Stimulated activated naive B cell treated with anti-CD40 and anti-IgM and Interleukin-4, amounts not matched to agents 10 μg/mL and 1 μg/mL and 100 μg/mL, for 72 hours (primary cell): ENCODE measurements at regions not wholly inside any gene's neighbourhood (a gene's known extent, or its start where the extent isn't known, plus 50 kb on each side); places are given as distances from the start of the nearest gene placed in this dataset.
"Not testable (repeated sequence)": the region's sequence is repeated elsewhere in the genome, so short reads cannot be mapped to it uniquely, and the experiment has no call there.

ENCODE experiments used
- ATAC-seq, 2 donors: fragments of 150-1000 bp; cut with Tn5 transposase; replicated peaks; 2 replicates each; pipeline ENCODE4 v1.10.0; 2021; ENCODE audit warnings: moderate library complexity in 1 of 2
- DNase-seq: peaks from one replicate; pipeline ENCODE4 v3.0.0; 2021
- H3K27ac Mint-ChIP-seq: one replicate; pipeline ENCODE4 v1.8.0; 2022; ENCODE audit warnings: mild to moderate bottlenecking, mixed read lengths
- H3K27me3 Mint-ChIP-seq, 2 donors: one replicate each; pipeline ENCODE4 v1.8.0; 2022; ENCODE audit warnings: mixed read lengths in 2 of 2
- H3K36me3 Mint-ChIP-seq, 2 donors: one replicate each; pipeline ENCODE4 v1.8.0; 2022; ENCODE audit warnings: mixed read lengths in 2 of 2, mild to moderate bottlenecking in 1 of 2
- H3K4me1 Mint-ChIP-seq, 2 donors: one replicate each; pipeline ENCODE4 v1.8.0; 2022; ENCODE audit warnings: mixed read lengths in 2 of 2, mild to moderate bottlenecking in 1 of 2
- H3K4me3 Mint-ChIP-seq, 2 donors: one replicate each; pipeline ENCODE4 v1.8.0; 2022; ENCODE audit warnings: mild to moderate bottlenecking in 2 of 2, mixed read lengths in 2 of 2, moderate library complexity in 1 of 2
- H3K9me3 Mint-ChIP-seq, 2 donors: one replicate each; pipeline ENCODE4 v1.8.0; 2022; ENCODE audit warnings: mixed read lengths in 2 of 2, mild to moderate bottlenecking in 1 of 2

- Mint-ChIP-seq H3K27ac (no peak overlapping the region), H3K4me1 (no peaks in the 10 kb centered on the region), H3K4me3 (no peak overlapping the region), H3K27me3 (peaks cover 7 to 9% of the 10 kb centered on the region in 2 donors), H3K9me3 (peaks cover 0 to 3% of the 10 kb centered on the region in 2 donors), H3K36me3 (no peaks in the 10 kb centered on the region)
- no peak for DNase-seq
- ATAC-seq = no peak
Measured at GRCh38 chr12:30169839-30170591, 386.3 kb upstream of the TMTC1 start.

- no peaks in the 10 kb centered on the region for H3K36me3 Mint-ChIP-seq
- H3K9me3 Mint-ChIP-seq = no peaks in the 10 kb centered on the region
- ATAC-seq (no peak), DNase-seq (no peak)
- H3K27ac Mint-ChIP-seq = no peak overlapping the region
- peaks cover 2 to 5% of the 10 kb centered on the region in 2 donors for H3K27me3 Mint-ChIP-seq
- H3K4me1 Mint-ChIP-seq = no peaks in the 10 kb centered on the region
- H3K4me3 Mint-ChIP-seq = no peak overlapping the region
Measured at GRCh38 chr12:30166006-30166795, 382.5 kb upstream of the TMTC1 start.

- H3K9me3 Mint-ChIP-seq = no peaks in the 10 kb centered on the region
- no peak overlapping the region for H3K4me3 Mint-ChIP-seq
- DNase-seq (no peak), ATAC-seq (no peak)
- H3K36me3 Mint-ChIP-seq = no peaks in the 10 kb centered on the region
- H3K27me3 Mint-ChIP-seq = no peaks in the 10 kb centered on the region
- no peaks in the 10 kb centered on the region for H3K4me1 Mint-ChIP-seq
- H3K27ac Mint-ChIP-seq = no peak overlapping the region
Measured at GRCh38 chr12:30164382-30165318, 380.9 kb upstream of the TMTC1 start.

GRCh38 chr12:30156833-30157232 lies 373.1 kb upstream of the TMTC1 start:
- not testable (repeated sequence) for H3K27me3 Mint-ChIP-seq, H3K4me1 Mint-ChIP-seq, H3K4me3 Mint-ChIP-seq, DNase-seq, H3K36me3 Mint-ChIP-seq, ATAC-seq, H3K27ac Mint-ChIP-seq, H3K9me3 Mint-ChIP-seq

- Mint-ChIP-seq H3K4me1 (no peaks in the 10 kb centered on the region), H3K9me3 (peaks cover 4 to 14% of the 10 kb centered on the region in 2 donors)
Measured at GRCh38 chr12:30155001-30155730, 371.4 kb upstream of the TMTC1 start.

GRCh38 chr12:30153981-30154380 lies 370.2 kb upstream of the TMTC1 start:
- peaks cover 8 to 14% of the 10 kb centered on the region in 2 donors for H3K9me3 Mint-ChIP-seq
- no peak for ATAC-seq
- H3K4me3 Mint-ChIP-seq = no peak overlapping the region
- no peaks in the 10 kb centered on the region for H3K27me3 Mint-ChIP-seq
- DNase-seq = no peak
- H3K27ac Mint-ChIP-seq = no peak overlapping the region
- H3K4me1 Mint-ChIP-seq = no peaks in the 10 kb centered on the region
- H3K36me3 Mint-ChIP-seq = no peaks in the 10 kb centered on the region

More at GRCh38 chr12:30155001-30155730, 371.4 kb upstream of the TMTC1 start:
- no peaks in the 10 kb centered on the region for H3K27me3 Mint-ChIP-seq
- DNase-seq = no peak
- no peak overlapping the region for H3K4me3 Mint-ChIP-seq
- H3K36me3 Mint-ChIP-seq = no peaks in the 10 kb centered on the region
- ATAC-seq = no peak
- H3K27ac Mint-ChIP-seq = no peak overlapping the region

GRCh38 chr12:30152705-30153104 lies 369.0 kb upstream of the TMTC1 start:
- Mint-ChIP-seq H3K36me3 (no peaks in the 10 kb centered on the region), H3K9me3 (peaks cover 8 to 17% of the 10 kb centered on the region in 2 donors), H3K4me1 (no peaks in the 10 kb centered on the region), H3K27ac (no peak overlapping the region), H3K4me3 (no peak overlapping the region), H3K27me3 (no peaks in the 10 kb centered on the region)
- ATAC-seq (no peak), DNase-seq (no peak)

- Mint-ChIP-seq H3K36me3 (no peaks in the 10 kb centered on the region), H3K27ac (no peak overlapping the region)
Measured at GRCh38 chr12:30151831-30152230, 368.1 kb upstream of the TMTC1 start.

GRCh38 chr12:30146561-30146960 lies 362.8 kb upstream of the TMTC1 start:
- ATAC-seq = no peak
- peaks cover 8% of the 10 kb centered on the region in 2 donors for H3K9me3 Mint-ChIP-seq
- no peaks in the 10 kb centered on the region for H3K4me1 Mint-ChIP-seq
- H3K27ac Mint-ChIP-seq = no peak overlapping the region
- no peak for DNase-seq
- H3K4me3 Mint-ChIP-seq = no peak overlapping the region
- H3K36me3 Mint-ChIP-seq = no peaks in the 10 kb centered on the region
- no peaks in the 10 kb centered on the region for H3K27me3 Mint-ChIP-seq

More at GRCh38 chr12:30151831-30152230, 368.1 kb upstream of the TMTC1 start:
- no peak for ATAC-seq
- DNase-seq = no peak
- Mint-ChIP-seq H3K4me3 (no peak overlapping the region), H3K27me3 (no peaks in the 10 kb centered on the region), H3K4me1 (no peaks in the 10 kb centered on the region), H3K9me3 (peaks cover 8 to 17% of the 10 kb centered on the region in 2 donors)

GRCh38 chr12:30145684-30146032 lies 361.9 kb upstream of the TMTC1 start:
- ATAC-seq (no peak), DNase-seq (no peak)
- H3K27me3 Mint-ChIP-seq = no peaks in the 10 kb centered on the region
- peaks cover 4 to 8% of the 10 kb centered on the region in 2 donors for H3K9me3 Mint-ChIP-seq
- H3K4me3 Mint-ChIP-seq = no peak overlapping the region
- H3K27ac Mint-ChIP-seq = no peak overlapping the region
- H3K4me1 Mint-ChIP-seq = no peaks in the 10 kb centered on the region
- H3K36me3 Mint-ChIP-seq = no peaks in the 10 kb centered on the region

GRCh38 chr12:30144777-30145683 lies 361.3 kb upstream of the TMTC1 start:
- peaks cover 4 to 7% of the 10 kb centered on the region in 2 donors for H3K9me3 Mint-ChIP-seq
- H3K27ac Mint-ChIP-seq = no peak overlapping the region

GRCh38 chr12:30142301-30142700 lies 358.6 kb upstream of the TMTC1 start:
- no peaks in the 10 kb centered on the region for H3K36me3 Mint-ChIP-seq
- peaks cover 0 to 3% of the 10 kb centered on the region in 2 donors for H3K9me3 Mint-ChIP-seq
- no peak overlapping the region for H3K27ac Mint-ChIP-seq
- DNase-seq = no peak
- H3K4me1 Mint-ChIP-seq = no peaks in the 10 kb centered on the region
- H3K4me3 Mint-ChIP-seq = no peak overlapping the region
- ATAC-seq = no peak
- H3K27me3 Mint-ChIP-seq = no peaks in the 10 kb centered on the region

More at GRCh38 chr12:30144777-30145683, 361.3 kb upstream of the TMTC1 start:
- Mint-ChIP-seq H3K4me1 (no peaks in the 10 kb centered on the region), H3K4me3 (no peak overlapping the region), H3K27me3 (no peaks in the 10 kb centered on the region), H3K36me3 (no peaks in the 10 kb centered on the region)
- no peak for DNase-seq
- ATAC-seq = no peak

GRCh38 chr12:30138483-30138882 lies 354.7 kb upstream of the TMTC1 start:
- no peaks in the 10 kb centered on the region for H3K9me3 Mint-ChIP-seq
- no peak for DNase-seq
- no peaks in the 10 kb centered on the region for H3K27me3 Mint-ChIP-seq
- no peak overlapping the region for H3K4me3 Mint-ChIP-seq
- H3K27ac Mint-ChIP-seq = no peak overlapping the region
- no peak for ATAC-seq
- no peaks in the 10 kb centered on the region for H3K4me1 Mint-ChIP-seq
- H3K36me3 Mint-ChIP-seq = no peaks in the 10 kb centered on the region
